Lung (tissue), 11 donors: ENCODE measurements at regions not wholly inside any gene's neighbourhood (a gene's known extent, or its start where the extent isn't known, plus 50 kb on each side); places are given as distances from the start of the nearest gene placed in this dataset.

Experiments used
- ATAC-seq: fragments of 200-7000 bp; cut with Tn5 transposase; one replicate; pipeline ENCODE4 v1.9.1; 2020; ENCODE audit warnings: moderate number of reproducible peaks; ENCODE audit not compliant: insufficient read depth, low FRiP score
- DNase-seq, 3 donors: peaks; one replicate each; pipeline ENCODE4 v3.0.0-alpha.2; 2013 to 2017
- H3K27ac ChIP-seq, 2 donors: one replicate each; pipeline ENCODE4 v1.5.1; 2013; ENCODE audit warnings: mild to moderate bottlenecking in 2 of 2, moderate library complexity in 2 of 2, control low read depth in 1 of 2, inconsistent platforms in 1 of 2, low read depth in 1 of 2, low read length in 1 of 2
- H3K27me3 ChIP-seq, 3 donors: one replicate each; pipeline ENCODE4 v1.5.1; 2013; ENCODE audit warnings: low read length in 2 of 3; ENCODE audit not compliant: control insufficient read depth in 3 of 3, insufficient read depth in 3 of 3
- H3K36me3 ChIP-seq, 4 donors: one replicate each; pipeline ENCODE4 v1.5.1; 2013; ENCODE audit warnings: low read length in 4 of 4, mild to moderate bottlenecking in 1 of 4, moderate library complexity in 1 of 4; ENCODE audit not compliant: control insufficient read depth in 4 of 4, insufficient read depth in 4 of 4
- H3K4me1 ChIP-seq, 5 donors: one replicate each; pipeline ENCODE4 v1.5.1; 2013; ENCODE audit warnings: low read length in 5 of 5, mild to moderate bottlenecking in 2 of 5, moderate library complexity in 1 of 5; ENCODE audit not compliant: control insufficient read depth in 5 of 5, insufficient read depth in 5 of 5
- H3K4me3 ChIP-seq: one replicate; pipeline ENCODE4 v1.5.1; 2013; ENCODE audit warnings: mild to moderate bottlenecking, control low read depth, moderate library complexity
- H3K9ac ChIP-seq, 2 donors: one replicate each; pipeline ENCODE4 v1.5.1; 2013; ENCODE audit warnings: low read length in 2 of 2, control low read depth in 1 of 2; ENCODE audit not compliant: insufficient read depth in 1 of 2
- H3K9me3 ChIP-seq, 4 donors: one replicate each; pipeline ENCODE4 v1.5.1; 2013; ENCODE audit warnings: low read length in 3 of 4, mild to moderate bottlenecking in 1 of 4, moderate library complexity in 1 of 4; ENCODE audit not compliant: control insufficient read depth in 4 of 4, insufficient read depth in 3 of 4
- WGBS, 2 donors: extraction: QIAGEN DNeasy Blood & Tissue Kit; methylation state at CpG; one replicate each; pipeline ENCODE4 v1.1.7; 2013; 5-methylcytosine and 5-hydroxymethylcytosine counted together
- TF ChIP-seq, protein P1 (sequence below): IDR thresholded peaks from 2 replicates; pipeline ENCODE4 v1.5.1; 2012; ENCODE audit warnings: mild to moderate bottlenecking; ENCODE audit errors: control extremely low read depth, extremely low read depth
- donor health status: control.
- donor health status: control.
- donor health status: Bipolar disorder and iron deficiency.
- donor health status: healthy.
- donor health status: DM: yes; HTN: yes; CAD: no.

DNA sequence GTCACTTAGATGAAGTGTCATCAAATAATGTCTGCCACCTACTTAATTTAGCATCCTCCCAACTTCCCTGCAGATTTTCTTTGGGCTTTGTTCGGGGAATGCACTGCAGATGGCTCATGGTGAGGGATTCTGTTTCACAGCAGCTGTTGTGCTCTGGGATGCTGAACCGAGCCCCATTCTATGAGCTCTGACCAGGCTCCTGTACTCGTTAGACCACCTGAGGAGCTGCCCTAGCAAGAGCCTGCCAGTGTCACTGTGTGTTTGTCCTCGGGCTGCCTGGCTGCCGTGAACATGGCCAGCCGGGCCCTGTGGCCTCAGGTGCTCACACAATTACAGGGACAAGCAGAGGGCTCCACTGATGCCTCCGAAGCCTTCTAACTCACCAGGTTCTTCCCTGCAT lies 238.8 kb upstream of the ECI2 start:
- no peak overlapping the region for H3K4me3 ChIP-seq
- TF ChIP-seq, protein P1, sequence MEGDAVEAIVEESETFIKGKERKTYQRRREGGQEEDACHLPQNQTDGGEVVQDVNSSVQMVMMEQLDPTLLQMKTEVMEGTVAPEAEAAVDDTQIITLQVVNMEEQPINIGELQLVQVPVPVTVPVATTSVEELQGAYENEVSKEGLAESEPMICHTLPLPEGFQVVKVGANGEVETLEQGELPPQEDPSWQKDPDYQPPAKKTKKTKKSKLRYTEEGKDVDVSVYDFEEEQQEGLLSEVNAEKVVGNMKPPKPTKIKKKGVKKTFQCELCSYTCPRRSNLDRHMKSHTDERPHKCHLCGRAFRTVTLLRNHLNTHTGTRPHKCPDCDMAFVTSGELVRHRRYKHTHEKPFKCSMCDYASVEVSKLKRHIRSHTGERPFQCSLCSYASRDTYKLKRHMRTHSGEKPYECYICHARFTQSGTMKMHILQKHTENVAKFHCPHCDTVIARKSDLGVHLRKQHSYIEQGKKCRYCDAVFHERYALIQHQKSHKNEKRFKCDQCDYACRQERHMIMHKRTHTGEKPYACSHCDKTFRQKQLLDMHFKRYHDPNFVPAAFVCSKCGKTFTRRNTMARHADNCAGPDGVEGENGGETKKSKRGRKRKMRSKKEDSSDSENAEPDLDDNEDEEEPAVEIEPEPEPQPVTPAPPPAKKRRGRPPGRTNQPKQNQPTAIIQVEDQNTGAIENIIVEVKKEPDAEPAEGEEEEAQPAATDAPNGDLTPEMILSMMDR = no peak
- 73 to 84% methylated on average over 7 of the region's 7 CpGs for WGBS, 2 donors
- H3K27me3 ChIP-seq = no peaks in the 10 kb centered on the region
- no peak overlapping the region for H3K9ac ChIP-seq
- H3K27ac ChIP-seq = no peak overlapping the region
- DNase-seq = no peak
- H3K4me1 ChIP-seq = peaks cover 0 to 14% (median 0%) of the 10 kb centered on the region in 5 donors
- H3K9me3 ChIP-seq = peaks cover 0 to 4% (median 0%) of the 10 kb centered on the region in 4 donors
- no peaks in the 10 kb centered on the region for H3K36me3 ChIP-seq
- ATAC-seq = no peak

DNA sequence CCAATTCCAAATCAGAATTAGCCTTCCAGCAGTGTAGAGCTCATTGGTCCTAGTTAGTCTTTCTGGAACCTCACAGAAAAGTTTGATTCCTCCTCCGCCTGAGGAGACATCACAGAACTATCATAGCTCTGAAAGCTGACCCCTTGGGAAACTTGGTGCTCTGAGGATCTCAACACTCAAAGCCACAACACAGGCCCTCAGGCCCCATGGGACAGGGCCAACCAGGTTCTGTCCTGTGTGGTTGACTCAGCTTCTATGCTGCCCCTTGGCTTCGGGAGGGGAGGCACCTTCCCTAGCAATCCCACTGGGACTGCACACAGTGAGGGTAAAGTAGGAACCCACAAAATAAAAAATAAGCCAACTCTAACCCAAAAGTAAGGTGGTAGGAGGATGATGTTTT lies 237.5 kb upstream of the ECI2 start:
- Histone ChIP-seq H3K27me3 (no peaks in the 10 kb centered on the region), H3K27ac (no peak overlapping the region), H3K36me3 (no peaks in the 10 kb centered on the region), H3K9ac (no peak overlapping the region), H3K4me3 (no peak overlapping the region), H3K4me1 (peaks cover 0 to 16% (median 0%) of the 10 kb centered on the region in 5 donors), H3K9me3 (peaks cover 0 to 4% (median 0%) of the 10 kb centered on the region in 4 donors)
- DNase-seq (no peak), ATAC-seq (no peak)
- TF ChIP-seq, protein P1 = no peak
- 93 to 97% methylated on average over 2 of the region's 2 CpGs for WGBS, 2 donors

DNA sequence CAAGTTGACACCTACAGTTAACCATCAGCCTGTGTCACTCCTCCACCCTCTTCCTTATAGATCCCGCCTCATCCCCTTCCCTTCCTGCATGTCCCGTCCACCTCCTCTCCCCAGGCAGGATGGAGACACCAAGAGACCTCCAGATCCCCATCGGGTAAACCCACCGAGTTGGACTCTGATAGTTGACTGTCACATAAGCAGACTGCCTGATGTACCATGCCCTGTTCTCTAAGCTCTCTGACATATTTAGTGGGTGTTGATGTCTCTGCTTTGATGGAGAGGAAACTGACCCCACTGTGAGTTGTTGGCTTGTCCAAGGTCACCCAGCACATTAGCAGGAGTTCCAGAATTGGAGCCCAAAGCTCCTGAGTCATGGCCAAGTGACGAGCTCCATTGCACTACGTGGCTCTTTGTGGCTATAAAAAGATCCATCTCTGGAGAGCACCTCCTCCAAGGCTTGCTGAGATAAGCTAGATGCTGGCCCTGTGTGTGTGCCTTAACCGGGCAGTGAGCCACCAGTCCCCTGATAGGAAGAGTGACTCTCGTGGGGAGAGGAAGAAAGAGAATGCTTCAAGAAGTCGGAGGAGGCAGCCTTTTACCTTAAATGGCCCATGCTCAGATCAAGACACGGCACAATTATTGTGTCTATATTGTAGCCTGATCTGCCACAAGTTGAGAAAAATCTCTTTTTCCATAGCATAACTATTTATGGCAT lies 236.0 kb upstream of the ECI2 start:
- ATAC-seq = no peak

More for the DNA sequence above, 236.0 kb upstream of the ECI2 start:
- TF ChIP-seq, protein P1 = no peak
- H3K4me1 ChIP-seq = peaks cover 0 to 16% (median 0%) of the 10 kb centered on the region in 5 donors
- no peaks in the 10 kb centered on the region for H3K36me3 ChIP-seq
- peaks cover 0 to 4% (median 0%) of the 10 kb centered on the region in 4 donors for H3K9me3 ChIP-seq
- WGBS, 2 donors = 72 to 82% methylated on average over 10 of the region's 10 CpGs
- peak overlapping the region in 1 of 2 donors; percentile 87 for H3K27ac ChIP-seq
- H3K4me3 ChIP-seq = no peak overlapping the region
- no peaks in the 10 kb centered on the region for H3K27me3 ChIP-seq
- DNase-seq = peak in 2 of 3 donors; percentile 25 to 30
- H3K9ac ChIP-seq = no peak overlapping the region
